HepG2 (cell line): ENCODE measurements at regions not wholly inside any gene's neighbourhood (a gene's known extent, or its start where the extent isn't known, plus 50 kb on each side); places are given as distances from the start of the nearest gene placed in this dataset.

Source experiments
- ATAC-seq: fragments of 200-7000 bp; cut with Tn5 transposase; 3 replicates; pipeline ENCODE4 v1.9.1; 2020; ENCODE audit warnings: mild to moderate bottlenecking, moderate library complexity
- BruUV-seq: library from RNA; stranded (reverse); fragments of 400-500 nt; replicated peaks from 2 replicates; lab custom pipeline; 2021; lab: Mats Ljungman, UMichigan
- CTCF ChIA-PET: fragments of 300-600 bp; formaldehyde crosslinking; extraction: SDS; loops from one replicate; lab custom pipeline; 2021; ENCODE audit warnings: low total read pairs, inconsistent platforms, low intra/inter-chr PET ratio; lab: Yijun Ruan, JAX
- POLR2A ChIA-PET: fragments of 350-600 bp; sonication (Branson Sonifier 250); formaldehyde crosslinking; loops from one replicate; lab custom pipeline; 2020; ENCODE audit warnings: antibody characterized with exemption, inconsistent platforms; lab: Yijun Ruan, JAX
- DNase-seq: peaks from one replicate; pipeline ENCODE4 v3.0.0-alpha.2; 2015; ENCODE audit warnings: low spot score
- FAIRE-seq: peaks from 3 replicates; lab custom pipeline; 2011; peaks lifted over from hg19 to GRCh38; lab: Jason Lieb, UNC
- H2AFZ ChIP-seq: one replicate; pipeline ENCODE4 v1.6.1; 2011; ENCODE audit warnings: low read length, inconsistent platforms
- H3K27ac ChIP-seq: fragments of 300-600 bp; 3 replicates; pipeline ENCODE4 v1.8.0; 2011; ENCODE audit warnings: mixed run types, mild to moderate bottlenecking, mixed read lengths, low read length, inconsistent platforms; ENCODE audit not compliant: insufficient read depth; ENCODE audit errors: extremely low read length
- H3K27me3 ChIP-seq, 2 experiments: fragments of 200-600 bp in 1 of 2; 2 replicates in 1 of 2; 3 replicates in 1 of 2; pipeline versions ENCODE4 v1.6.0 to v1.8.0; 2011; ENCODE audit warnings: low read length in 2 of 2, mild to moderate bottlenecking in 2 of 2, moderate library complexity in 2 of 2, inconsistent platforms in 1 of 2; ENCODE audit not compliant: insufficient read depth in 2 of 2, control insufficient read depth in 1 of 2
- H3K36me3 ChIP-seq, 2 experiments: fragments of 200-600 bp in 1 of 2; replicated peaks in 1 of 2; 2 replicates in 1 of 2; 3 replicates in 1 of 2; pipeline versions ENCODE4 v1.5.1 to v1.8.0; 2011; ENCODE audit warnings: low read length in 2 of 2, inconsistent platforms in 1 of 2; ENCODE audit not compliant: insufficient read depth in 2 of 2, control insufficient read depth in 1 of 2
- H3K4me1 ChIP-seq: 2 replicates; pipeline ENCODE4 v1.5.1; 2012; ENCODE audit warnings: low read length, inconsistent platforms; ENCODE audit not compliant: insufficient read depth
- H3K4me2 ChIP-seq: 2 replicates; pipeline ENCODE4 v1.6.0; 2011; ENCODE audit warnings: low read depth, low read length, inconsistent platforms
- H3K4me3 ChIP-seq, 3 experiments: fragments of 200-600 bp in 1 of 3; sonication (generic), shearing (Covaris generic) in 1 of 3; replicated peaks in 1 of 3; 2 replicates each; pipeline ENCODE4 v1.5.1; 2011 to 2016; ENCODE audit warnings: low read length in 3 of 3, inconsistent platforms in 2 of 3, low read depth in 2 of 3, mild to moderate bottlenecking in 2 of 3, control low read depth in 1 of 3, mixed read lengths in 1 of 3; ENCODE audit not compliant: insufficient read depth in 1 of 3
- H3K79me2 ChIP-seq: one replicate; pipeline ENCODE4 v1.6.1; 2011; ENCODE audit warnings: low read length, inconsistent platforms; ENCODE audit not compliant: insufficient read depth
- H3K9ac ChIP-seq: 2 replicates; pipeline ENCODE4 v1.6.0; 2011; ENCODE audit warnings: mild to moderate bottlenecking, low read depth, low read length, inconsistent platforms; ENCODE audit not compliant: insufficient read depth
- H3K9me3 ChIP-seq: 2 replicates; pipeline ENCODE4 v1.5.1; 2012; ENCODE audit warnings: mild to moderate bottlenecking, low read length
- H4K20me1 ChIP-seq: 2 replicates; pipeline ENCODE4 v1.6.0; 2011; ENCODE audit warnings: inconsistent platforms, mild to moderate bottlenecking, low read length, moderate library complexity; ENCODE audit not compliant: insufficient read depth
- CBFB ChIP-seq: sonication (generic); formaldehyde crosslinking; IDR thresholded peaks from 2 replicates; pipeline ENCODE4 v1.4.0; 2020; ENCODE audit warnings: missing genetic modification reagents
- FOXK2 ChIP-seq: fragments of 450-650 bp; IDR thresholded peaks from 2 replicates; pipeline ENCODE4 v1.6.1; 2016
- GLI4 ChIP-seq: sonication (generic); formaldehyde crosslinking; IDR thresholded peaks from 2 replicates; pipeline ENCODE4 v1.5.1; 2020; ENCODE audit warnings: missing genetic modification reagents, mild to moderate bottlenecking, moderate library complexity, borderline replicate concordance
- NAIF1 ChIP-seq: sonication (generic); formaldehyde crosslinking; IDR thresholded peaks from 2 replicates; pipeline ENCODE4 v1.5.0; 2020; ENCODE audit warnings: mild to moderate bottlenecking, missing genetic modification reagents, borderline replicate concordance
- NFE2L1 ChIP-seq: sonication (generic); formaldehyde crosslinking; IDR thresholded peaks from 2 replicates; pipeline ENCODE4 v1.4.0; 2020; ENCODE audit warnings: missing genetic modification reagents, mild to moderate bottlenecking, borderline replicate concordance
- SP140L ChIP-seq: sonication (generic); formaldehyde crosslinking; IDR thresholded peaks from 2 replicates; pipeline ENCODE4 v1.4.0; 2020; ENCODE audit warnings: missing genetic modification reagents, borderline replicate concordance
- STAT5B ChIP-seq: sonication (generic); formaldehyde crosslinking; IDR thresholded peaks from 2 replicates; pipeline ENCODE4 v1.4.0; 2020; ENCODE audit warnings: missing genetic modification reagents
- XRCC5 ChIP-seq: fragments of 200-400 bp; formaldehyde crosslinking; optimal IDR thresholded peaks from 2 replicates; pipeline ENCODE3; 2017; ENCODE audit warnings: mild to moderate bottlenecking, low read length
- ZNF124 ChIP-seq: sonication (generic); formaldehyde crosslinking; IDR thresholded peaks from 2 replicates; pipeline ENCODE4 v1.4.0; 2020; ENCODE audit warnings: missing genetic modification reagents
- ZNF180 ChIP-seq: sonication (generic); formaldehyde crosslinking; IDR thresholded peaks from 2 replicates; pipeline ENCODE4 v1.4.0; 2020; ENCODE audit warnings: low read depth, missing genetic modification reagents, borderline replicate concordance
- ZNF501 ChIP-seq: sonication (generic); formaldehyde crosslinking; IDR thresholded peaks from 2 replicates; pipeline ENCODE4 v1.5.1; 2020; ENCODE audit warnings: mild to moderate bottlenecking, moderate library complexity, missing genetic modification reagents
- ZNF510 ChIP-seq: sonication (generic); formaldehyde crosslinking; IDR thresholded peaks from 2 replicates; pipeline ENCODE4 v1.4.0; 2020; ENCODE audit warnings: low read depth, mild to moderate bottlenecking, missing genetic modification reagents
- ZNF780A ChIP-seq: sonication (generic); formaldehyde crosslinking; IDR thresholded peaks from 2 replicates; pipeline ENCODE4 v1.8.0; 2022; ENCODE audit warnings: mild to moderate bottlenecking, missing genetic modification reagents, moderate library complexity
- WGBS: methylation state at CpG from one replicate; pipeline ENCODE4 v1.1.6; 2017; ENCODE audit warnings: low lambda C conversion rate; 5-methylcytosine and 5-hydroxymethylcytosine counted together
- in situ Hi-C: cut with HindIII; loops from 2 replicates; pipeline ENCODE4 v1.10.0; 2017; ENCODE audit warnings: low pct_unique_long_range_greater_than_20kb; ENCODE audit not compliant: extremely low pct_ligation_motif_present
- intact Hi-C: fragments of 100-400 bp; cut with micrococcal nuclease; formaldehyde crosslinking; loops from one replicate; pipeline ENCODE4 v1.10.0; 2022; ENCODE audit not compliant: unreplicated experiment

- 0% methylated on average over 3 of the region's 3 CpGs for WGBS
- no peaks in the 10 kb centered on the region for H3K27me3 ChIP-seq
- no peak overlapping the region for H3K9ac ChIP-seq
- ATAC-seq = no peak
- POLR2A ChIA-PET = no interaction called here
- no peak for TF ChIP-seq ZNF501 (CRISPR knock-in tag)
- TF ChIP-seq ZNF124 (CRISPR knock-in tag) = no peak
- no peak for TF ChIP-seq NFE2L1 (CRISPR knock-in tag)
- no peak for TF ChIP-seq SP140L (CRISPR knock-in tag)
- TF ChIP-seq XRCC5 = no peak
- no peak for TF ChIP-seq GLI4 (CRISPR knock-in tag)
- TF ChIP-seq NAIF1 = no peak
- TF ChIP-seq FOXK2 = no peak
- TF ChIP-seq STAT5B = no peak
- no peak for TF ChIP-seq ZNF180 (CRISPR knock-in tag)
- H3K27ac ChIP-seq = no peak overlapping the region
- no TSS peak for BruUV-seq
- no peaks in the 10 kb centered on the region for H3K4me1 ChIP-seq
- no peaks in the 10 kb centered on the region for H3K9me3 ChIP-seq
- no peaks in the 10 kb centered on the region for H4K20me1 ChIP-seq
- no peak overlapping the region for H3K4me3 ChIP-seq
- H2AFZ ChIP-seq = no peak overlapping the region
- FAIRE-seq = no peak
- no peaks in the 10 kb centered on the region for H3K36me3 ChIP-seq
- CTCF ChIA-PET = no interaction called here
- intact Hi-C loops (no loop called here), in situ Hi-C loops (no loop called here)
- DNase-seq = no peak
- no peak overlapping the region for H3K4me2 ChIP-seq
- no peaks in the 10 kb centered on the region for H3K79me2 ChIP-seq
Observed at GRCh38 chr1:58266242-58266641, 280.3 kb downstream of the OMA1 start.

DNA sequence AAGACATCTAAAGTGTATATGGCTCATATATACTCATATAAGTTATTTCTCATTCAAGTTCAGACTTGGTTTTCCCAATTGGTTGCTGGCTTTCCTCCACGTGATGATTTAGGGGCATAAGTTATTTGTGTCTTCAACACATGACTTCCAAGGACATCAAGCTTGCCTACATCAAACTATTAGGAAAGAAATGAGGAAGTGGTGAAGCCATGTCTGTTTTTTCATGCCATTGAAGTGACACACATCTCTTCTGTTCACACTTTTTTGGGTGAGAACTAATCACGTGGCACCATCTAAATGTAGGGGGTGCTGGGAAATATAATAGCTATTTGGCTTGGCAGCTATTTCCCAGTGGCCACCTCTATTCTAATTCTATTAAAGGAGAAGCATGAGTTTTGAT, 282.1 kb downstream of the OMA1 start:
- Histone ChIP-seq H3K9me3 (no peaks in the 10 kb centered on the region), H3K9ac (no peak overlapping the region), H3K4me2 (no peak overlapping the region), H3K36me3 (no peaks in the 10 kb centered on the region), H3K27ac (no peak overlapping the region), H4K20me1 (no peaks in the 10 kb centered on the region), H3K27me3 (no peaks in the 10 kb centered on the region), H3K4me3 (no peak overlapping the region), H2AFZ (no peak overlapping the region), H3K79me2 (no peaks in the 10 kb centered on the region), H3K4me1 (no peaks in the 10 kb centered on the region)
- TF ChIP-seq ZNF510 (CRISPR knock-in tag) (no peak), ZNF780A (no peak), CBFB (CRISPR knock-in tag) (no peak)
- ChIA-PET CTCF (no interaction called here), POLR2A (no interaction called here)
- intact Hi-C loops (no loop called here), in situ Hi-C loops (no loop called here)
- WGBS = 0% methylated on average over 2 of the region's 2 CpGs
- ATAC-seq (no peak), DNase-seq (no peak), FAIRE-seq (no peak)
- BruUV-seq = no TSS peak
